ENCODE measurements at regions not wholly inside any gene's neighbourhood (a gene's known extent, or its start where the extent isn't known, plus 50 kb on each side); places are given as distances from the start of the nearest gene placed in this dataset.

DNA sequence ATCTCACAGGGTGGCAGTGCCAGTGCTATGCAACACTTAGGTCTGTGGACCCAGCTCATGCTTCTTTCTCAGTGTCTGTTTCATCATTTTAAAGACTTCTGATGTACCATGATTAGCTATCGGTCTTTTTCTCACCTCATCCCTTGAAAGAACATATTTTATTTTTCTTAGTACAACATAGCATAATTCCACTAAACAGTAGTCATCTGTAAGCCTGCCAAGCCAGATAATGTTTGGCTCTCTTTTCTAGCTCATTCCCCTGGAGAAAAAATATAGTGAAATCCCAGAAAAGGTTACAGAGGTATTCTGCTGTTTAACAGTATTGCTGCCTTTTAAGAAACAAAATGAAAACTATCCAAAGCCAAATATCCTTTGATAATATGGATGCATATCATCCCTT lies 177.0 kb upstream of the MMS22L start:
- H3K27me3 ChIP-seq (ENCODE audit: control insufficient read depth, insufficient read depth, low read length): no peaks in the 10 kb centered on the region
- H3K9me3 ChIP-seq (ENCODE audit: control insufficient read depth, insufficient read depth, low read length): no peaks in the 10 kb centered on the region
- DNase-seq (ENCODE audit: low read depth, low spot score): no peak
- POLR2A ChIA-PET: no interaction called here
- H3K4me3 ChIP-seq (ENCODE audit: low read depth, low read length): no peak overlapping the region
- CTCF ChIA-PET: no interaction called here
- H3K27ac ChIP-seq (ENCODE audit: low read depth, low read length): no peak overlapping the region
- TF ChIP-seq, protein P1, sequence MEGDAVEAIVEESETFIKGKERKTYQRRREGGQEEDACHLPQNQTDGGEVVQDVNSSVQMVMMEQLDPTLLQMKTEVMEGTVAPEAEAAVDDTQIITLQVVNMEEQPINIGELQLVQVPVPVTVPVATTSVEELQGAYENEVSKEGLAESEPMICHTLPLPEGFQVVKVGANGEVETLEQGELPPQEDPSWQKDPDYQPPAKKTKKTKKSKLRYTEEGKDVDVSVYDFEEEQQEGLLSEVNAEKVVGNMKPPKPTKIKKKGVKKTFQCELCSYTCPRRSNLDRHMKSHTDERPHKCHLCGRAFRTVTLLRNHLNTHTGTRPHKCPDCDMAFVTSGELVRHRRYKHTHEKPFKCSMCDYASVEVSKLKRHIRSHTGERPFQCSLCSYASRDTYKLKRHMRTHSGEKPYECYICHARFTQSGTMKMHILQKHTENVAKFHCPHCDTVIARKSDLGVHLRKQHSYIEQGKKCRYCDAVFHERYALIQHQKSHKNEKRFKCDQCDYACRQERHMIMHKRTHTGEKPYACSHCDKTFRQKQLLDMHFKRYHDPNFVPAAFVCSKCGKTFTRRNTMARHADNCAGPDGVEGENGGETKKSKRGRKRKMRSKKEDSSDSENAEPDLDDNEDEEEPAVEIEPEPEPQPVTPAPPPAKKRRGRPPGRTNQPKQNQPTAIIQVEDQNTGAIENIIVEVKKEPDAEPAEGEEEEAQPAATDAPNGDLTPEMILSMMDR (IDR thresholded peaks at IDR 0.05; ENCODE audit: low read depth, low read length): no peak

DNA sequence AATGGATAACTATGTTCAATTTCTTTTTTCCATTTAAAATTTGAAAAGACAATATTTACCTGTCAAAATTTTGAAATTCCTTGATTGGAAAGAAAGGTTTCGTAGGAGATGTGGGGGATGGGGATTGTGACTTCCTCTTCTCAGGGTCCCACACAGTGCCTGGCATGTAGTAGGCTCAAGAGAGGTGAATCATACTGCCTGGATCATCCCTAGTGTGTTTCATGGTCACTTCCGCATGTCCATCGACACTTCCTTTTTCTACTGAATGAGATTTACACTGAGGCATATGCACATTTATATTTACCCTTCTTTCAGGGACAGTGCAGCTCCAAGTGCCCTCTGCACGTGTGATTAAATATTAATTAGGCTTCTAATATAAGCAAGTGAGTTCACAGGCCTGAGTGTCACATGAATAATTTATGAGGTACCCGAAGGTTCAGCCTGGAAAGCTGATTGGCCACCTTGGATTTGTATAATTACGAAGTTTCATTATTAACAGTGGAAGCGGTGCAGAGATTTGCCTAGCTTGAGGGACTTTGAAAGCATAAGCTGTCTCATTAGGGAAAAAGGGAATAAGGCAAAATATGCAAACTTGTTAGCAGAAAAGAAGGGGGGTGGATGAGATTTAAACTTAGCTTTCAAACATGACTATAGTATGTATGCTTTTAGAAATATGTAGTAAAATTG lies 177.5 kb upstream of the MMS22L start:
- H3K4me3 ChIP-seq (ENCODE audit: low read depth, low read length): no peak overlapping the region
- TF ChIP-seq, protein P1 (IDR thresholded peaks at IDR 0.05; ENCODE audit: low read depth, low read length): no peak
- H3K27ac ChIP-seq (ENCODE audit: low read depth, low read length): no peak overlapping the region
- ChIA-PET CTCF (no interaction called here), POLR2A (no interaction called here)
- no peak for DNase-seq (ENCODE audit: low read depth, low spot score)
- H3K27me3 ChIP-seq (ENCODE audit: control insufficient read depth, insufficient read depth, low read length): no peaks in the 10 kb centered on the region
- H3K9me3 ChIP-seq (ENCODE audit: control insufficient read depth, insufficient read depth, low read length): no peaks in the 10 kb centered on the region

DNA sequence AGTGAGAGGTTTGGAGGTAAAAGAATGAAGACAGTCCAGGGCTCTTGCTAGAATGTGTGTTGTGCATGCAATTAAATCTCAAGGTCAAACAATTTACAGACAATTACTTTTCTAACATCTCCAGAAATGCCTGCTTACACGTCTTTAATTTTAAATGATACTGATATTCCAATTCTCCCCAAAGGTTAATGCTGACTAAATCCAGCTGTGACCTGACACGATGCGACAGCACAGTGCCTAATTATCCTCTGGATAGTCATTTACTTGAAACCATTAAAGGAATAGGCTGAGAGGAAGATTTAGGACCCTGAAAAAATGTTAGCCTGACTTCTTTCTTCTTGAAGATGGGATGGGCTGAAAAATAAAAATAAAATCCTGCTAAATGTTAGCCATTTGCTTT lies 178.2 kb upstream of the MMS22L start:
- Histone ChIP-seq H3K9me3 (ENCODE audit: control insufficient read depth, insufficient read depth, low read length) (no peaks in the 10 kb centered on the region), H3K4me3 (ENCODE audit: low read depth, low read length) (no peak overlapping the region), H3K27ac (ENCODE audit: low read depth, low read length) (no peak overlapping the region), H3K27me3 (ENCODE audit: control insufficient read depth, insufficient read depth, low read length) (no peaks in the 10 kb centered on the region)
- POLR2A ChIA-PET: no interaction called here
- CTCF ChIA-PET: no interaction called here
- DNase-seq (ENCODE audit: low read depth, low spot score): no peak
- TF ChIP-seq, protein P1 (IDR thresholded peaks at IDR 0.05; ENCODE audit: low read depth, low read length): no peak

DNA sequence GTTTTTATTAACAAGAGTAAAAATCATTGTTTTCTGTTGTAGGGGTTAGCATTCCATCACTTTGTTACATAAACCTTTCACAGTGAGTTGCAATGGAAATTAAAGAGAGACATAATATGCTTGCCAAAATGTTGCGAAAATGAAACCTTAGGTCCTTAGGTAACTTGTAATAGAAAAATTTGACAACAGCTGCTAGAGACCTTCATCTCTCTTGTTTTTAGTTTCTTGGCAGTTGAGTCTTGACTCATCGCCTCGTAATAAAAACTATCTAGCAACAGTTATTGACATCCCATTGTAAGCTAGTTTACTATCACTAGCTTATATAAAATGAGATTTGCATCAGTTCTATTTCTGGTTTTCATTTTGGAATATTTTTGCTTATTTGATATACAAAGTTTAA lies 179.0 kb upstream of the MMS22L start:
- CTCF ChIA-PET: no interaction called here
- no peak for DNase-seq (ENCODE audit: low read depth, low spot score)
- Histone ChIP-seq H3K27ac (ENCODE audit: low read depth, low read length) (no peak overlapping the region), H3K9me3 (ENCODE audit: control insufficient read depth, insufficient read depth, low read length) (no peaks in the 10 kb centered on the region), H3K4me3 (ENCODE audit: low read depth, low read length) (no peak overlapping the region), H3K27me3 (ENCODE audit: control insufficient read depth, insufficient read depth, low read length) (no peaks in the 10 kb centered on the region)
- TF ChIP-seq, protein P1 (IDR thresholded peaks at IDR 0.05; ENCODE audit: low read depth, low read length): no peak
- POLR2A ChIA-PET: no interaction called here

DNA sequence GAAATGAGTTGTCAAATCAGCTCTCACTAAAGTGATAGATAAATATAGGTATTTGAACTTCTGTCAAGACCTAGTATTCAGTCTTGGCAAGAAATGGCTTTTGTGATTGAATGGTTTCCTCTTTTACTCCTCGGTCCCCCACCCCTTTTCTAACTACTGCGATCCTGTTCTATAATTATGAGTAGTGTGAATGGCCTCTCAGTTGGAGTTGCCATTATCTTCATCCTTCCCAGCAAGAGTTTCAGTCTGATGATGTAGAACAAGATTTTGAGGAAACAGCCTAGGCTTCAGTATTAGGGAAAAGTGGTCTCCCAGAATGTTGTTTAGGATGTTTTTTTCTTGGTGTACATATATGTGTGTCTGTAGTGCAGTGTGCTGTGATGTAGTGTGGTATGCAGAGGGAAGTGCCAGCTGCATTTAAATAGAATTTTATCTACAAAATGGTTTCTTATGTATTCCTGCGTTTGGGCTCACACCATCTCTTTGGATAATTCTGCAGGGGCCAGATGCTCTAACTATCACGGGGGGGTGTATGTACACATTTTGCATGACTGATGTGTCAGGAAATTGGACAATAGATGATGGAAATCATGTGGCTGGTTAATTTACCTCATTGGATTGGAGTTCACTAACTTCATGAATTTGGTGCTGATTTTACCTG lies 180.1 kb upstream of the MMS22L start:
- TF ChIP-seq, protein P1 (IDR thresholded peaks at IDR 0.05; ENCODE audit: low read depth, low read length): no peak
- ChIA-PET POLR2A (no interaction called here), CTCF (no interaction called here)
- no peak overlapping the region for H3K27ac ChIP-seq (ENCODE audit: low read depth, low read length)
- H3K9me3 ChIP-seq (ENCODE audit: control insufficient read depth, insufficient read depth, low read length): no peaks in the 10 kb centered on the region
- H3K4me3 ChIP-seq (ENCODE audit: low read depth, low read length): no peak overlapping the region
- DNase-seq (ENCODE audit: low read depth, low spot score): no peak
- H3K27me3 ChIP-seq (ENCODE audit: control insufficient read depth, insufficient read depth, low read length): no peaks in the 10 kb centered on the region

All from AG04450 (cell line).